ENCODE measurements at regions not wholly inside any gene's neighbourhood (a gene's known extent, or its start where the extent isn't known, plus 50 kb on each side); places are given as distances from the start of the nearest gene placed in this dataset.

GRCh38 chr12:13463189-13463588, 266.7 kb downstream of the EMP1 start:
- no peak overlapping the region for H3K9ac ChIP-seq (ENCODE audit: low read depth in 1 of 2, low read length in 2 of 2)
- H3K27me3 ChIP-seq (ENCODE audit: control insufficient read depth in 4 of 4, insufficient read depth in 4 of 4, low read length in 3 of 4) = no peaks in the 10 kb centered on the region
- no peak overlapping the region for H3K4me3 ChIP-seq (ENCODE audit: low read depth in 1 of 3, low read length in 3 of 3)
- H3K4me1 ChIP-seq (ENCODE audit: control insufficient read depth in 4 of 4, insufficient read depth in 4 of 4, low read length in 3 of 4) = peaks cover 0 to 4% (median 0%) of the 10 kb centered on the region in 4 donors
- no peak for DNase-seq (ENCODE audit: low spot score)
- no peaks in the 10 kb centered on the region for H3K36me3 ChIP-seq (ENCODE audit: control insufficient read depth in 4 of 4, insufficient read depth in 3 of 4, low read depth in 1 of 4, low read length in 3 of 4)
- no peak overlapping the region for H3K27ac ChIP-seq (ENCODE audit: low read depth in 1 of 2, low read length in 2 of 2)
- no peak for TF ChIP-seq TAF1 (conservative IDR thresholded peaks at IDR 0.05)
- no peak for TF ChIP-seq NR2F2 (IDR thresholded peaks at IDR 0.05)
- TF ChIP-seq HNF4G (IDR thresholded peaks at IDR 0.05) = no peak
- no peak for TF ChIP-seq SP1 (IDR thresholded peaks at IDR 0.05)
- no peak for TF ChIP-seq JUND (IDR thresholded peaks at IDR 0.05)
- no peak for TF ChIP-seq GABPA (IDR thresholded peaks at IDR 0.05 in 1 of 2, conservative IDR thresholded peaks at IDR 0.05 in 1 of 2)
- no peak for TF ChIP-seq ATF3 (IDR thresholded peaks at IDR 0.05)
- TF ChIP-seq REST (IDR thresholded peaks at IDR 0.05) = no peak
- TF ChIP-seq CTCF (IDR thresholded peaks at IDR 0.05; ENCODE audit: low read depth, low read length, missing input control) = no peak
- no peak for TF ChIP-seq HNF4A (conservative IDR thresholded peaks at IDR 0.05)
- no peak for TF ChIP-seq FOXA2 (IDR thresholded peaks at IDR 0.05)
- no peak for TF ChIP-seq MAX (IDR thresholded peaks at IDR 0.05)
- TF ChIP-seq ZBTB33 (IDR thresholded peaks at IDR 0.05) = no peak
- no peak for TF ChIP-seq EGR1 (IDR thresholded peaks at IDR 0.05; ENCODE audit: low read depth in 2 of 2)
- TF ChIP-seq FOXA1 (IDR thresholded peaks at IDR 0.05) = no peak
- TF ChIP-seq RXRA (IDR thresholded peaks at IDR 0.05) = no peak
- no peak for TF ChIP-seq RAD21 (IDR thresholded peaks at IDR 0.05)
- no peak for TF ChIP-seq YY1 (IDR thresholded peaks at IDR 0.05)
- no peaks in the 10 kb centered on the region for H3K9me3 ChIP-seq (ENCODE audit: control insufficient read depth in 4 of 4, low read length in 3 of 4)
- 95% methylated on average over 2 of the region's 2 CpGs for WGBS

Measured in liver (tissue), 8 donors.